GM18907 (cell line): ENCODE measurements at regions not wholly inside any gene's neighbourhood (a gene's known extent, or its start where the extent isn't known, plus 50 kb on each side); places are given as distances from the start of the nearest gene placed in this dataset.
A peak's percentile ranks its signal among the peaks of the same experiment; 100 is the strongest.
"Not testable (repeated sequence)": the region's sequence is repeated elsewhere in the genome, so short reads cannot be mapped to it uniquely, and the experiment has no call there.

ENCODE experiments used
- ATAC-seq: cut with Tn5 transposase; IDR thresholded peaks from one replicate; pipeline ENCODE4 v1.9.1; 2021; ENCODE audit warnings: mild to moderate bottlenecking, moderate library complexity; ENCODE audit not compliant: unreplicated experiment

DNA sequence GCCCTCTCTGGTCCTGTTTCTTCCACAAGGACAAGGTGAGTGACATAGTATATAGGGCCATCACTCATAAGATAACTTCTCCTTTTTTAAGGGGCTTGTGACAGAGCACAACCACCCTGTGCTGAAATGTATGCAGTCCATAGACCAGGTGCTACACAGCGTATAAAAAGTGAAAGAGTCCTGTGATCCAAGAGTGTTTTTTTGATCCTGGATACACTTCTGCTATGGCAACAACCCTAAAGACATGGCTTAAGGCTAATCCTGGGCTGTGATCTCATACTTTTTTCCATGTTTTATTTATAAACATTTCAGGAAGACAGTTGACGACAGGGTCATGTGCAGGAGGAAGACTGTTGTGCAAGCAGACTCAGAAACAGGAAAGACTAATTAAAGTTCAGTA, 400.5 kb upstream of the TCF4 start:
- no peak for ATAC-seq

DNA sequence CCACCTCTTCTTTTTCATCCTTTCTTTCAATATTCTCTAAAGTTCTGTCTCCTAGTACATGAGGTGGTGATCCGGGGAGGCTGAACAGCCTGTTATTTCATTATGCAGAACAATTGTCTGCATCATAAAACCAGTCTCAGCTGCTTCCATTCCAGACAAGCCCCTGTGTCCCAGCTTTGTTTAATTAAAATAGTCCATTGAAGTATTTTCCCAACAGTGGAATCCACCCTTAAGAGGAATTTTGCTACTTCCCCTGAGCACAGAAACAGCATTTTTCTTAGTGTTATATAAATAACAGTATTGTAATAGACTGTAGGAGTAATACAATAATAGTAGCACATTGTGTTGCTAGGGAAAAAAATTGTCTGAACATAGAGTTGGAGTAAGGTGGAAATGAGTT, 395.4 kb upstream of the TCF4 start:
- no peak for ATAC-seq

DNA sequence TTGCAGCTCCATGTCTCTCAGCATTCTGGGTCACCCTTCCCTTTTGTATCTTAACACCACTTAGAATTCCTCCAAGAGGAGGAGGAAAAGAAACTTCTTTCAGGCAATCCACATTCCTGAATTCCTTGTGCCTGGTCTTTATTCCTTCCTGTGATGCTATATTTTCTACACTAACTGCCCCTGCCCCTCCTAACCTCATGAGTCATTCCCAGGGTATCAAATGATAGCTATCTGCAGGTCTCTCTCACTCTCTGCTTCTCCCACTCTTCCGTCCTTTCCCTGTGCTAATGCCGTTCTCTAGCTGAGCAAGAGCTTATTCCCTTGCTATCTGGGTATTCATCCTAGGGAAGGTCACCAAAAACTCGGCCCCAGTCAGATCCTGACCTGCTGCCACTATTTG, 395.0 kb upstream of the TCF4 start:
- no peak for ATAC-seq

DNA sequence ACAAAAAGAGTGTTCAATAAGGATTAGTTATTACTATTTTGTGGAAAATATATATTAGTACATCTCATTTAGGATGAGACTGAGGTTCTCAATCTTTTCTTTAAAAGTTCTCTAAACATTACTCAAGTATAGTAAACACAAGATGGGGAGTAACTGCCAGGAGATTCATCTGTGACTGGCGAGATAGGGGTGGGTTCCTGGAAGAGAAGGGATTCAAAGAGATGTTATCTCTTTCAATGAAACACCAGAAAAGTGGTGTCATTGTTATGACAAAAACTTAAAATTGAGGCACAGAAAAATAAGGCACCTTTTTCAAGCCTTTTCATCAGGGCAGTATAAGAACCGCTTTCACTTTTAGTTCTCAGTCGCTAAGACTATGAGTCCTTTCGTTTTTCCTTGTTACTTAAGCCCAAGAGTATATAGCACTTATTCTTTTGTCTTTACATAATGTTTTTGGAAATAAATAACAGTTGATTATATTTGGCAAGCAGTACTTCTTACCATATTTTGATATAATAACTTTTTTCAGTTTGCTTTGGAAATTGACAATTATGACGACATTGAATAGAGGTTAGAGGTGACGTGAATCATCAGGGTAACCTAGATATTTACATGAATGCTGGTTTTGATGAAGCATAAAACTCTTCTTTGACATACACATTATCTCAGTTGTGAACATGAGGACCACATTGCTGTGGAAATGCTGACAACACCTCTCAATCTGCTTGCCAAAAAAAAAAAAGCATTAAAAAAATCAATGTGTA, 393.9 kb upstream of the TCF4 start:
- ATAC-seq, result no peak

DNA sequence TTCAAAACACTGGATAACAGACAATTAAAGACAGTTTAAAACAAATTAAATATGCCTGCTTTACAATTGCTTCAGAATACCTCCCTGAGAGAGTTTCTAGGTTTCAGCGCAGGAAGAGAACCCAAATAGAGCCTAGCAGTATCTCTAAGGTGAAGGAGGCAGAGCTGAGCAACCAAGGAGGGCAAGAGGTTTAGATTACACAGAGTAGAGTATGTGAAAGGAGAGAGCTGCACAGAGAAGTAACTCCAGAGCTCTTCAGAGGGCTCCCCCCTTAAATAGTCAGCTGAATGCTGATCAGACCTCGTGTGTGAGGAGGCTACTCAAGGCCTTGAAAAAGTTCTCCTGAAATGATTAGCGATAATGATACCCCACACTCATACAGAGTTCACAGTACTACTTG, 386.5 kb upstream of the TCF4 start:
- ATAC-seq, result no peak

DNA sequence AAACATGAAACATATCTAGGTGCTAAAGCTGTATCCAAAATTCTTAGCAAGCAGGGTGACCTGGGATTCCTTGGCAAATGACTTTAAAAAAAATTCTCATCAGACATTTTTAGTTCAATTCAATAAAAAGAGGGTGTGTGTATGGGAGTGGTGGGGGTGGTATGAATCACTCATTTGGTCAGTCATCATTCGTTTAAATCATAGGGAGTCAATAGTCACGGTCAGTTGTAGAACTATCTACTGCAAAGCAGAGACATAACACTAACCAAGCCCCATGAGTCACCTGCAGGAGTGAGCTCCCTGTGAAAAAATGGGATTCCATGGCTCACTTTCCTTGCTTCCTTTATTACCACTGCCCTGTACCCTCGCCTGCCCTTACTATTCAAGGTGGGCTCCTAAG, 380.6 kb upstream of the TCF4 start:
- ATAC-seq, result no peak

DNA sequence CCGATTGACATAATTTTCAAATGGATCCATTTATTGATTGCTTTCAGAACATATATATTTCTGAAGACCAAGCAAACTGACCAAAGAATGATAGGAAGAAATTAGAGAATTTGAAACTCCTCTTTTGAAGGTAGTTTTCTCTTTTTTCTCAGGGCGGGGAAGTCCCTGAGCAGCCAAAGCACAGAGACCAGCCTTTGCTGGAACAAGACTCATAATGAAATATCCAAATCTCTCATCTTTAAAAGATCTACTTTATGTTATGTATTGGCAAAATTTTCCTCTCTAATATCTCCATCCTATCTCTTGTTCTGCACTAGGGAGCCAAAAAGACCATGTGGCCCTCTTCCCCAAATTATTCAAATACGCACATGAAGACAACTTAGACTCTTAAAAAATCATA, 379.0 kb upstream of the TCF4 start:
- ATAC-seq, result no peak

DNA sequence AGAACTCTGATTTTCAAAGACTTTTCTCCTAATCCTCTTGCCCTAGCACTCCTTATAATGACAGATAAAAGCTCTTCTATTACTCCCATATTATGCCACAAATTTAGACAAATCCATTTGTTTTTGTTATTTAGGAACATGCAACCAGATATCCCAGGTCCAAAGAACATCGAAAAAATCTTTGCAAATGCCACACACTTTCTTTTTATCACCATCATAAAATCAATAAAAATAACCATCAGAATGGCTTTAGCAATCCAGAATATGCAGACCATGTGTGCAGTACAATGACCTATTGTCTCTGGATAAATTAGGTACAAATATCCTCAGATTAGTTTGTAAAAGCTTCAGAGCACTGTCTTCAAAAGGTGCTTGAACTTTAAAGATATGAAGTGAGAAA, 376.2 kb upstream of the TCF4 start:
- ATAC-seq, result no peak

DNA sequence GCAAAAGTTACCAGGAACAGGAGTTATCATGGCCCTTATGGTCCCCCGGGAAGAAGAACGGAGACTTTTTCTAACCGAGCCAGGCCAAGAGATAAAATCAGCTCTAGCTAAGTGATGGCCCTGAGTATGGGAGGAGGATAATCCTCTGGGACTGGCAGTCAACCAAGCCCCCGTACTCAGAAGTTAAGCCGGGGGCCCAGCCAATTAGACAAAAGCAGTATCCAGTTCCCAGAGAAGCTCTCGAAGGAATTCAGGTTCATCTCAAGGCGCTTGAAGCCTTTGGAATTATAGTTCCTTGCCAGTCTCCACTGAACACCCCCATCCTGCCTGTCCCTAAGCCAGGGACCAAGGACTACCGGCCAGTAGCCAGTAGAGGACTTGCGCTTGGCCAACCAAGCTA, 365.3 kb upstream of the TCF4 start:
- ATAC-seq, result no peak

DNA sequence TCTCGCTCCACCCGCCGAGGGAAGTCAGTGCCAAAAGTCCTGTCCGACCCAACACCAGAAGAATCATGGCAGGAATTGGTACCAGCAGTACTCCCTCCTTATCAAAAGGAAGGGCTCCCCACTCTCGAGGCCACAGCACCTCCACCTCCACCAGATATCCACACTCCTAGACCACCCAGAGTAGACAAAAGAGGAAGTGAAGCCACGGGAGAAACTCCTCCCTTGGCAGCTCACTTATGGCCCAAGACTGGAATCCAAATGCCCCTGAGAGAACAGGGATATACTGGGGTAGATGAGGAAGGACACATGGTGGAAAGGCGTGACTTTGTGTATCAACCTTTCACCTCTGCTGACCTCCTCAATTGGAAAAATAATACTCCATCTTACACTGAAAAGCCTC, 363.7 kb upstream of the TCF4 start:
- not testable (repeated sequence) for ATAC-seq

DNA sequence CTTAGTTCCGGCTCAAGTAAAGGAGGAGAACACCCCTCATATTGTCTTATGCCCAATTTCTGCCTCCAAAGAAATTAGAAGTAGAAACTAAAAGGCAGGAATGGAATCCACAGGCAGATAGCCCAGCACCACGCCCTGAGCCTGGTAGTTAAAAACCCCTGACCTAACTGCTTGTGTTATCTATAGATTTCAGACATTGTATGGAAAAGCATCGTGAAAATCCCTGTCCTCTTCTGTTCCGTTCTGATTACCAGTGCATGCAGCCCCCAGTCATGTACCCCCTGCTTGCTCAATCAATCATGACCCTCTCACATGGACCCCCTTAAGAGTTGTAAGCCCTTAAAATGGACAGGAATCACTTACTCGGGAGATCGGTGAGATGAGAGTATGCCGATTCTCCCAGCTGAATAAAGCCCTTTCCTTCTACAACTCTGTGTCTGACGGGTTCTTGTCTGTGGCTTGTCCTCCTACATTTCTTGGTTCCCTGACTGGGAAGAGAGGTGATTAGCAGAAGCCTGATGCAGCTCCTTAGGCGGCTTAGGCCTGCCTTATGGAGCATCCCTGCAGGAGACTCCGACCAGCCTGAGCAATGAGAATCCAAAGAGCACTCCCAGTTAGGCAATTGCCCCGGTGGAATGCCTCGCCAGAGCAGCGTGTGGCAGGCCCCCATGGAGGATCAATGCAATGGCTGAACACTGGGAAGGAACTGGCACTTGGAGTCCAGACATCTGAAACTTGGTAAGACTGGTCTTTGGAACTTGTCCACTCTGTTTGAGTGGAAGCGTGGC, 362.6 kb upstream of the TCF4 start:
- no peak for ATAC-seq

DNA sequence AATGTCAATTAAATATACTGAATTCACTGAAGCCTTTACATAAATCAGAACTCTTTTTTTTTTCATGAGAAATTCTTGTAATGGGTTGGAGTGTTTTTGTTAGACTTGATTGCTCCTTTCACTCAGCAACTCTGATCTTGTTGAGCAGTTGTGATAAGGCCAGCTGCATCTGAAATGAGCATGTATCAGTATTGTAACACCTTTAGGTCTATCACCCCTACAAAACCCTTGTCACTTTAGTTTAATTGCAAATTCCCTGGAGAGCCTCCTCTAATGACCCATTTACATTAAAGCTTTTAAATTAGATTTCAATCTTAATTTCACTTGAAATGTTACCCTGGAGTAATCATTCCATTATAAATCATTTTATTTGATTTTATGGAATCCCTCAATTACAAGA, 346.8 kb upstream of the TCF4 start:
- no peak for ATAC-seq

DNA sequence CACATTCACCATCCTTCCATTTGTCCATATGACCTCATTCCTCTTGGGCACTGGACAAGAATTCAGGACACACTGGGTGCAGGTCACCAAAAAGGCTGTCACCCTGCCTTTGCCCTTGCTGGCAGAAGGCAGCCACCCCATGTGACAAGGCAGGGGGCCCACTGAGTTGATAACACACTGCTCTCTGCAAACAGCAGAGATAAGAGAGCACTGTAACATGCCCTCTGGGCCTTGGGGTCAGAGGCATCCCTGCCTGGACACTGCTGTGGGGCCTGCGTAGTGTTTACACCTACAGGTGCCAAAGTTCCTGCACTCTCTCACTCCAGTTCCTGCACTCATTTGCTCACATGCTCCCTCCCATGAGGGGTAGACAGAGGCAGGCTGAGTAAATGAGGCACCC, 344.7 kb upstream of the TCF4 start:
- no peak for ATAC-seq

DNA sequence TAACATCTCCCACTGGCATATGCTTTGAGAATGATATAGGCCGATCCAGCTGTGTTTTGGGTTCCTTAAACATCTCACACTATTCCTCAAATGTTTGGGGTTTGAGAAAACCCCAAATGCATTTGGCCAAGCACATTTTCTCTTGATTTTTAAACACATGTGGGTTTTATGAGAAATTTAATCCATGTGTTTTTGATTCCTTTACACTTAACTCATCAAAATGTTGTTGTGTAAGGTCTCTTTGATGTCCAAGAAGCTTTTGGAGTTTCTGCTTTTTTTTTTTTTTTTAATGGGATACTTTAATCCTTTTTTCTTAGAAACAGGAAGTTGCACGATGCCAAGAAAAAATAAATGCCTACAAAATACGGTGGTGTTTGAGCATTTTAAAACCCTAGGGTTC, 339.8 kb upstream of the TCF4 start:
- no peak for ATAC-seq

DNA sequence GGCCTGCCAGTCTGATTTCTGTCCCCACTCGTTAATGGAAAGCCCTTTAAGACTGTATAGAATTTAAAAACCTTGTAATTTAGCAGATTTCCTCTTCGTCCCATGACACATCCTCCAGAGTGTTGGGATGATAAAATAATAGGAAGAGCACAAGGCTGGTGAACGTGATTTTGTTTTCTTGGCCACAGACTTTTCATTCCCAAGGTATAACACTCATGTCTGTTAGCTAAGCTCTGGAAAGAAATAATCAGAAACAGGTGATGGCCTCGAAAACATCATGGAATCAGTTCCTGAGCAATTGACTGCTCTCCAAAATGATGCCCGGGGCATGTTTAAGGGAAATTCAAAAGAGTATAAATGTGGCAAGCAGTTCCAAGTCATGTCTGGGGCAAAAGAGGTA, 337.8 kb upstream of the TCF4 start:
- ATAC-seq, result no peak

DNA sequence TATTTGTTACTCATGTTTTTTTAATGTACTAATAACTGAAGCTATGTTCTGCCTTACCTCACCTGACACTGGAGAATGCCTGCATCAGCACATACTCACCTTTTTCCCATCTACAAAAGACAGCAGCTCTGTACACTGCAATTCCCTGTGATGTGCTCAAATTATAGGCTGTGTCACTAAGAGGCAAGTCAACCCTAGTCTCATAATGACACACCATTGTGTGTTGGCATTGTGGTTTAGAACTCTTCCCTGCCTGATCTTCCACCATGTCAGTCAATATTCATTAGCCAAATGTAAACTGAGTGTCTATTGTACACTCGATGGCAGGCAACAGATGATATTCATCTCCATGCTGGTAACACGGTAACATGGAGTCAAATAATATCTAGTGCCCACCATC, 332.1 kb upstream of the TCF4 start:
- no peak for ATAC-seq

DNA sequence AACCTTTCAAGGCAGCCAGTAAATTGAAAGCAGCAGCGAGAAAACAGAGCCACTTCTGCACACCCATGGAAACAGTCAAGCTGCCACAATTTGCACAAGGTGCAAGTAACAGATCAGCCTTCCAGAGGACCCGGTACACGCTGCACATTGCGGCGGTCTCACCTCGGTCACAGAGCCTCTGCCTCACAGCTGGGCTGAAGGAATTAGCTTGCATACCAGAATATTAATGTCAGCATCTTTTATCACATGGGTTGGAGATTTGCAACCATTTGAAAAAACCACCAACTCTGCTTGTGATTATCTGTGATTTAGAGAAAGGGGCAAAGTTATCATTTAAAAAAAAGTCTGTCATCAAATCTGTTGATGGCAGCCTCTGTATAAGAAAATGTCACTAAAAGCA, 330.5 kb upstream of the TCF4 start:
- ATAC-seq, result no peak

DNA sequence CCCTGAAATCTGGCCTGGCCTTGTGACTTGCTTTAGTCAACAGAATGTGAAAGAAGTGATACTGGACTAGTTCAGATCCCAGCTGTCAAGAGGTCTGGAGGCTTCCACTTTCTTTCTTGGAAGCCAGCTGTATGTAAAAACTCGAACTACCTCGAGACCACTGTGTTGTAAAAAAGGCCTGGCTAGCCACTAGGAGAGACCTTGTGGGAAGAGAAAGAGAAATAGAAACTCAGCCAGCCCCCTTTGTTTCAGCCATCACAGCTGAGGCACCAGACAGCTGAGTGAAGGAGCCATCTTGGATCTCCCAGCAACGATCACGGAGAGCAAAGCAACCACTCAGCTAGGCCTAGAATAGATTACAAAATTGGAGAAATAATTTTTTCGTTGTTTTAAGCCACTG, 324.9 kb upstream of the TCF4 start:
- ATAC-seq, result no peak

DNA sequence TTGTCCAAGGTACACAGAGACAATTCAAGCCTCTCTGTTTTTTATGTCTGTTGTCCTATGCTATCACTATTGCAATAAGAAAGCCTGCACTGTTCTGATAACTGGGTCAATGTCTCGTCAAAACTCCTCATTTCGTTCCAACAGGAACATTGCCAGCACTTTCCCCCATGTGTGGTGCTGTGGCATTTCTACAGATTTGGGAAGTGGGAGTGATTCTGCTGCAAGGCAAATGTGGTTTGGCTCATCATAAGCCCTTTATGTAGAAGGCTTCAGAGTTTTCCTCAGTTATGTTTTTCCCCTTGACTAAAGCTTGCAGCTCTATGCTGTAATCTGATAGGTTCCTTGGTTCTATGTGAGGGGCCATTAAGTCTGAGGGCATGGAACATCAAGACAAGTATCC, 324.1 kb upstream of the TCF4 start:
- ATAC-seq, result no peak

DNA sequence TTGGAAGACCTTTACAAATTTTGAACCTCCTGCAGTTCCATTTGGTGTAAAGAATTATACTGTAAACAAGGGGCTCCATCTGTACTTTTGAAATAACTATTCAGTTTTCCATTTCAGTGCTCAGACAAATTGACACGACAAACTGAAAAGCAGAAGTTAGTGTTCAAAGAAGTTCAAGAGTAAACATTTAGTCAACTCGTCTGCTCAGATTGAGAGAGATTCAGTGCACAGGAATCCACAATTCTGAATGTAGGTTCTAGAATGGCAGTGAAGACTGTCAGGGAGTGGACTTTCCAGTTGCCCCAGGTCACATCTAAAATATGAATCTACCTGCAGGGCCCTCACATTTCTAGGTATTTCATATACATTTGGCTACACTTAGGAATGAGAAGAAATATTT, 322.3 kb upstream of the TCF4 start:
- peak; percentile 48 for ATAC-seq

DNA sequence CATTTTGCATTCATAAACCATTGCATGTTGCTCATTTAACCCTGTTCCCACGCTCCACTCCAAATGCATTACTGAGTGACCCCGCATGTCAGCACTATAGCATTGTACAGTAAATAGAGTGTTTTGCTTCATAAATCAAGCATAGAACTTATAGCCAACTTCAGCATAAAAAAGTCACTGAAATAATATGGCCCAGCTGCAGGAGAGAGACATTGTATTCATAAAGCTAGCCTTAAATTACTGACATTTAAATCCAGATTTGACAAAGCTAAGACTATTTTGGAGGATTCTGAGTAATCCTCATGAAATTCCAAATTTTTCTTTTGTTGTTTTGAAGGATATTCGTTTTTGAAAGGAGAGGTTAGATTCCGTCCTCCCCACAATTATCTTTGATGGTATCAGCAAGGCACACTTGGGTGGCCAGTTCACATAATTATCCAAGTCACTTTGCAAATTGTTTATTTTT, 320.9 kb upstream of the TCF4 start:
- ATAC-seq, result no peak

DNA sequence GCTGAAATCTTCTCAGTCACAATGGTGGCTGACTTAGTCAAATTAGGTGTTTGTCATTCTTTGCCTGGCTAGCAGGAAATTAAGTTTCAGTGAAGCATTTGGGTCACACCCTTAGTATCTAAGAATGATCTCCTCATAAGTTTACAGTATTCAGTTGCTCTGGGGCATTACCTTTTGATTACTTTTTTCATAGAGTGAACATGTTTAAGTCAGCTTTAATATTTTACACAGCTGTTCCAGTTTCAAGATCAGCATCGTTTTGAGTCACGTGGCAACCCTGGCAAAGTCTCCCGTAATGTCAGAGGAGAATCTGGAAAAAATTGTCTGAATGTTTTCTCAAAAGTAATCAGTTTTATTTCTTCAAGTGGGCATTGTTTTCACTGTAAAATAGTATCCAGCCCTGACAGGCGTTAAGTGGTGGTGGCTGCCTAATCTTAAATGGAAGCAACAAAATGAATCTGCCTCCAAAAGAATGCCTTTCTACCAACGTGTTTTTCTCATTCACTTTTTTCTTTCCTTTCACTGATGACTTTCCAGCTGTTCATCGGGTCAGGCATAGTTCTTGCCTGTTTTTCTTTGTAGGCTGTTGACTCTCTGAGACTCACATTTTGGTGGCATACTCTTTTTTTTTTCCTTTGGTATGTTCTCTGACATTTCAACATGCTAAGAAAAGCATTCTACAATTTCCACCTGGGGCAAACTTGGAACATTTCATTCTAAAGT, 319.6 kb upstream of the TCF4 start:
- ATAC-seq, result no peak
